ENCODE measurements at regions not wholly inside any gene's neighbourhood (a gene's known extent, or its start where the extent isn't known, plus 50 kb on each side); places are given as distances from the start of the nearest gene placed in this dataset.

DNA sequence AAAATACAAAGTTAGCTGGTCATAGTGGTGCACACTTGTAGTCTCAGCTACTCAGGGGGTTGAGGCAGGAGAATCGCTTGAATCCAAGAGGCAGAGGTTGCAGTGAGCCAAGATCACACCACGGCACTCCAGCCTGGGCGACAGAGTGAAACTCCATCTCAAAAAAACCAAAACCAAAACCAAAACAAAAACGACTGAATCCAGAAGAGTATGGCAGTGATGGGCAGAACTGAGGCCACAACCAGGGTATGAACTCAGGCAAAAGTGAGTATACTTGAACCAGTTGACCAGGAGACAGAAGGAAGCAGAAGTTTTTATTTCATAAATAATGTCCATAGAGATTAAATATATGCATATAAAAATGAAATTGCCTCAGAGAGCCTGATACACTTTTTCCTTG is 620.0 kb upstream of the SEL1L start:
- H3K79me2 ChIP-seq (replicated peaks; ENCODE audit: insufficient read depth, low read length): no peaks in the 10 kb centered on the region
- TF ChIP-seq, protein P1, sequence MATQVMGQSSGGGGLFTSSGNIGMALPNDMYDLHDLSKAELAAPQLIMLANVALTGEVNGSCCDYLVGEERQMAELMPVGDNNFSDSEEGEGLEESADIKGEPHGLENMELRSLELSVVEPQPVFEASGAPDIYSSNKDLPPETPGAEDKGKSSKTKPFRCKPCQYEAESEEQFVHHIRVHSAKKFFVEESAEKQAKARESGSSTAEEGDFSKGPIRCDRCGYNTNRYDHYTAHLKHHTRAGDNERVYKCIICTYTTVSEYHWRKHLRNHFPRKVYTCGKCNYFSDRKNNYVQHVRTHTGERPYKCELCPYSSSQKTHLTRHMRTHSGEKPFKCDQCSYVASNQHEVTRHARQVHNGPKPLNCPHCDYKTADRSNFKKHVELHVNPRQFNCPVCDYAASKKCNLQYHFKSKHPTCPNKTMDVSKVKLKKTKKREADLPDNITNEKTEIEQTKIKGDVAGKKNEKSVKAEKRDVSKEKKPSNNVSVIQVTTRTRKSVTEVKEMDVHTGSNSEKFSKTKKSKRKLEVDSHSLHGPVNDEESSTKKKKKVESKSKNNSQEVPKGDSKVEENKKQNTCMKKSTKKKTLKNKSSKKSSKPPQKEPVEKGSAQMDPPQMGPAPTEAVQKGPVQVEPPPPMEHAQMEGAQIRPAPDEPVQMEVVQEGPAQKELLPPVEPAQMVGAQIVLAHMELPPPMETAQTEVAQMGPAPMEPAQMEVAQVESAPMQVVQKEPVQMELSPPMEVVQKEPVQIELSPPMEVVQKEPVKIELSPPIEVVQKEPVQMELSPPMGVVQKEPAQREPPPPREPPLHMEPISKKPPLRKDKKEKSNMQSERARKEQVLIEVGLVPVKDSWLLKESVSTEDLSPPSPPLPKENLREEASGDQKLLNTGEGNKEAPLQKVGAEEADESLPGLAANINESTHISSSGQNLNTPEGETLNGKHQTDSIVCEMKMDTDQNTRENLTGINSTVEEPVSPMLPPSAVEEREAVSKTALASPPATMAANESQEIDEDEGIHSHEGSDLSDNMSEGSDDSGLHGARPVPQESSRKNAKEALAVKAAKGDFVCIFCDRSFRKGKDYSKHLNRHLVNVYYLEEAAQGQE (IDR thresholded peaks at IDR 0.05; ENCODE audit: borderline replicate concordance): no peak
- no peak for TF ChIP-seq EP300 (conservative IDR thresholded peaks at IDR 0.05; ENCODE audit: poor library complexity, severe bottlenecking)
- TF ChIP-seq, protein P2, sequence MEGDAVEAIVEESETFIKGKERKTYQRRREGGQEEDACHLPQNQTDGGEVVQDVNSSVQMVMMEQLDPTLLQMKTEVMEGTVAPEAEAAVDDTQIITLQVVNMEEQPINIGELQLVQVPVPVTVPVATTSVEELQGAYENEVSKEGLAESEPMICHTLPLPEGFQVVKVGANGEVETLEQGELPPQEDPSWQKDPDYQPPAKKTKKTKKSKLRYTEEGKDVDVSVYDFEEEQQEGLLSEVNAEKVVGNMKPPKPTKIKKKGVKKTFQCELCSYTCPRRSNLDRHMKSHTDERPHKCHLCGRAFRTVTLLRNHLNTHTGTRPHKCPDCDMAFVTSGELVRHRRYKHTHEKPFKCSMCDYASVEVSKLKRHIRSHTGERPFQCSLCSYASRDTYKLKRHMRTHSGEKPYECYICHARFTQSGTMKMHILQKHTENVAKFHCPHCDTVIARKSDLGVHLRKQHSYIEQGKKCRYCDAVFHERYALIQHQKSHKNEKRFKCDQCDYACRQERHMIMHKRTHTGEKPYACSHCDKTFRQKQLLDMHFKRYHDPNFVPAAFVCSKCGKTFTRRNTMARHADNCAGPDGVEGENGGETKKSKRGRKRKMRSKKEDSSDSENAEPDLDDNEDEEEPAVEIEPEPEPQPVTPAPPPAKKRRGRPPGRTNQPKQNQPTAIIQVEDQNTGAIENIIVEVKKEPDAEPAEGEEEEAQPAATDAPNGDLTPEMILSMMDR (IDR thresholded peaks at IDR 0.05; ENCODE audit: poor library complexity, severe bottlenecking): no peak
- no peak for TF ChIP-seq POLR2AphosphoS5 (IDR thresholded peaks at IDR 0.05)
- no peak for TF ChIP-seq RAD21 (conservative IDR thresholded peaks at IDR 0.05)
- TF ChIP-seq EZH2 (IDR thresholded peaks at IDR 0.05; ENCODE audit: borderline replicate concordance, insufficient read depth, low read length, poor library complexity, severe bottlenecking): no peak
- no peak for TF ChIP-seq SMC3 (conservative IDR thresholded peaks at IDR 0.05; ENCODE audit: poor library complexity)
- TF ChIP-seq MXI1 (conservative IDR thresholded peaks at IDR 0.05; ENCODE audit: poor library complexity, severe bottlenecking): no peak
- TF ChIP-seq TAF1 (IDR thresholded peaks at IDR 0.05; ENCODE audit: low read depth): no peak
- H3K4me3 ChIP-seq (ENCODE audit: low read length): no peak overlapping the region
- H3K9me3 ChIP-seq (ENCODE audit: low read length): no peaks in the 10 kb centered on the region
- no peak overlapping the region for H2AFZ ChIP-seq (ENCODE audit: low read depth, low read length)
- no peak overlapping the region for H3K4me2 ChIP-seq (ENCODE audit: low read length)
- no peak overlapping the region for H3K27ac ChIP-seq (ENCODE audit: low read length)
- H3K9me2 ChIP-seq (ENCODE audit: insufficient read depth, low read length): no peaks in the 10 kb centered on the region
- no peaks in the 10 kb centered on the region for H4K20me1 ChIP-seq (ENCODE audit: insufficient read depth)
- H3K27me3 ChIP-seq (ENCODE audit: insufficient read depth, low read depth, low read length): no peaks in the 10 kb centered on the region
- H3F3A ChIP-seq (ENCODE audit: insufficient read depth, low read length, poor library complexity, severe bottlenecking): no peaks in the 10 kb centered on the region
- no peak overlapping the region for H3K9ac ChIP-seq (ENCODE audit: low read length)
- H3K36me3 ChIP-seq (ENCODE audit: insufficient read depth, low read length): no peaks in the 10 kb centered on the region

DNA sequence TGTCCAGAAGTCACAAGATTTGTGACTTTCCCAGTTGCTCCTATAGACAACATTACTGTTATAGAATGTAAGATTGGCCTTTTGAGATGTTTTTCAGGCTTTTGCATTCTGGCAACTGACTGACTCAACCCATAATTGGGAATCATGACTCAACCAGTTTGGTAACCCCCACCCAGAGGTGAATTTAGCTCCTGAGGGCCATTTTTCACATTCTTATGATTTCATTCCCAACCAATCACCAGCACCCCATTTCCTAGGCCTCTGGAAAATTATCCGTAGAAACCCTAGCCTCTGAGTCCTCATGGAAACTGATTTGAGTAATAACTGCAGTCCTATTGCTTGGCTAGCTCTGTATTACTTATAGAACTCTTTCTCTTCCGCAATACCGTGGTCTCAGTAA is 626.0 kb upstream of the SEL1L start:
- no peak for TF ChIP-seq TAF1 (IDR thresholded peaks at IDR 0.05; ENCODE audit: low read depth)
- H3K4me2 ChIP-seq (ENCODE audit: low read length): no peak overlapping the region

DNA sequence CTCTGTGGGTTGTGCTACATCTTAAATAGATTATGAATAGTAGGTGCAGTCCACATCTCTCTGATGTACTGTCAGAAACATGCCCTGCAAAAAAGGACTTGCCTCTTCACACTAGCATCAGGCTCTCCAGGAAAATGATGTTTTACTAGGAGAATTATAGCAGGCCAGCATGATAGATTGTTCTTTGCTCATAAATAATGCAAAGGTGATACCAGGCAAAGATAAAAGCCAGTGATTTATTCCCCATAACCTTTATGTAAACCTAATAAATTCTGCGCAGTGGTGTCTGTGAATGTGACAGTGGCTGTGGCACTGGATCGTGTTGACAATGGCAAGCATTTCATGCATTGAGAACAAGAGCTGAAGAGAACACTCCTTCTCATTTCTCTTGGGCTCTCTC is 646.5 kb upstream of the SEL1L start:
- Histone ChIP-seq H3K9me2 (ENCODE audit: insufficient read depth, low read length) (no peaks in the 10 kb centered on the region), H2AFZ (ENCODE audit: low read depth, low read length) (no peak overlapping the region), H3K9ac (ENCODE audit: low read length) (peak overlapping the region; percentile 22), H3K9me3 (ENCODE audit: low read length) (no peaks in the 10 kb centered on the region), H3K4me2 (ENCODE audit: low read length) (peak overlapping the region; percentile 22), H3K4me3 (ENCODE audit: low read length) (peak overlapping the region; percentile 21), H3F3A (ENCODE audit: insufficient read depth, low read length, poor library complexity, severe bottlenecking) (no peaks in the 10 kb centered on the region), H3K36me3 (ENCODE audit: insufficient read depth, low read length) (no peaks in the 10 kb centered on the region), H3K79me2 (replicated peaks; ENCODE audit: insufficient read depth, low read length) (no peaks in the 10 kb centered on the region), H3K27me3 (ENCODE audit: insufficient read depth, low read depth, low read length) (no peaks in the 10 kb centered on the region), H3K27ac (ENCODE audit: low read length) (peak overlapping the region; percentile 60), H4K20me1 (ENCODE audit: insufficient read depth) (no peaks in the 10 kb centered on the region)
- peak; percentile 55 for TF ChIP-seq POLR2AphosphoS5 (IDR thresholded peaks at IDR 0.05)
- TF ChIP-seq EZH2 (IDR thresholded peaks at IDR 0.05; ENCODE audit: borderline replicate concordance, insufficient read depth, low read length, poor library complexity, severe bottlenecking): no peak
- TF ChIP-seq SMC3 (conservative IDR thresholded peaks at IDR 0.05; ENCODE audit: poor library complexity): peak; percentile 17
- TF ChIP-seq MXI1 (conservative IDR thresholded peaks at IDR 0.05; ENCODE audit: poor library complexity, severe bottlenecking): peak; percentile 19
- TF ChIP-seq, protein P1 (IDR thresholded peaks at IDR 0.05; ENCODE audit: borderline replicate concordance): peak; percentile 14
- peak; percentile 57 for TF ChIP-seq EP300 (conservative IDR thresholded peaks at IDR 0.05; ENCODE audit: poor library complexity, severe bottlenecking)
- no peak for TF ChIP-seq TAF1 (IDR thresholded peaks at IDR 0.05; ENCODE audit: low read depth)
- TF ChIP-seq, protein P2 (IDR thresholded peaks at IDR 0.05; ENCODE audit: poor library complexity, severe bottlenecking): no peak
- no peak for TF ChIP-seq RAD21 (conservative IDR thresholded peaks at IDR 0.05)

More for the DNA sequence above, 626.0 kb upstream of the SEL1L start:
- no peak overlapping the region for H3K27ac ChIP-seq (ENCODE audit: low read length)
- no peaks in the 10 kb centered on the region for H3K9me2 ChIP-seq (ENCODE audit: insufficient read depth, low read length)
- H3K79me2 ChIP-seq (replicated peaks; ENCODE audit: insufficient read depth, low read length): no peaks in the 10 kb centered on the region
- no peaks in the 10 kb centered on the region for H3F3A ChIP-seq (ENCODE audit: insufficient read depth, low read length, poor library complexity, severe bottlenecking)
- no peak overlapping the region for H3K9ac ChIP-seq (ENCODE audit: low read length)
- no peaks in the 10 kb centered on the region for H4K20me1 ChIP-seq (ENCODE audit: insufficient read depth)
- H3K27me3 ChIP-seq (ENCODE audit: insufficient read depth, low read depth, low read length): no peaks in the 10 kb centered on the region
- no peak overlapping the region for H3K4me3 ChIP-seq (ENCODE audit: low read length)
- no peaks in the 10 kb centered on the region for H3K9me3 ChIP-seq (ENCODE audit: low read length)
- H3K36me3 ChIP-seq (ENCODE audit: insufficient read depth, low read length): no peaks in the 10 kb centered on the region
- H2AFZ ChIP-seq (ENCODE audit: low read depth, low read length): no peak overlapping the region
